NCI-H1694 (cell line): ENCODE measurements at regions not wholly inside any gene's neighbourhood (a gene's known extent, or its start where the extent isn't known, plus 50 kb on each side); places are given as distances from the start of the nearest gene placed in this dataset.

Source experiments
- DNase-seq: peaks from one replicate; lab custom pipeline; 2025; lab: John Stamatoyannopoulos, UW

- no peak for DNase-seq
Observed at GRCh38 chr10:58885146-58885545, 291.3 kb upstream of the PHYHIPL start.

GRCh38 chr10:58885686-58886345 lies 290.6 kb upstream of the PHYHIPL start:
- no peak for DNase-seq

GRCh38 chr10:58886406-58886805 lies 290.0 kb upstream of the PHYHIPL start:
- DNase-seq, result no peak

DNA sequence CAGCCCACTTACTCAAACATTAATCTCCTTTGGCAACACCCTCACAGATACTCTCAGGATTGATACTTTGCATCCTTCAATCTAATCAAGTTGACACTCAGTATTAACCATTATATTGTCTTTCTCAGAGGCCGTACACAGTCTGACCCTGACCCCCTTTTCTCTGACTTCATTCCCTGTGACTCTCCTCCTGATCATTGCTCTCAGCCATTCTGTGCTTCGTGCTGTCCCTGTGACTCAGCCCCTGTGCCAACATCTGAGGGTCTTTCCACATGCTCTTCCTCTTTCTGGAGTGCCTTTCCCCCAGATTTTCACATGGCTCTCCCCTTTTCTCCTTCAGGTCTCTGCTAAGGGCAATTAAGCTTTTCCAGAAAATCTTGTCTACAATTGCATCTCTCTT lies 289.0 kb upstream of the PHYHIPL start:
- DNase-seq, result no peak

GRCh38 chr10:58888957-58889356 lies 287.5 kb upstream of the PHYHIPL start:
- no peak for DNase-seq

DNA sequence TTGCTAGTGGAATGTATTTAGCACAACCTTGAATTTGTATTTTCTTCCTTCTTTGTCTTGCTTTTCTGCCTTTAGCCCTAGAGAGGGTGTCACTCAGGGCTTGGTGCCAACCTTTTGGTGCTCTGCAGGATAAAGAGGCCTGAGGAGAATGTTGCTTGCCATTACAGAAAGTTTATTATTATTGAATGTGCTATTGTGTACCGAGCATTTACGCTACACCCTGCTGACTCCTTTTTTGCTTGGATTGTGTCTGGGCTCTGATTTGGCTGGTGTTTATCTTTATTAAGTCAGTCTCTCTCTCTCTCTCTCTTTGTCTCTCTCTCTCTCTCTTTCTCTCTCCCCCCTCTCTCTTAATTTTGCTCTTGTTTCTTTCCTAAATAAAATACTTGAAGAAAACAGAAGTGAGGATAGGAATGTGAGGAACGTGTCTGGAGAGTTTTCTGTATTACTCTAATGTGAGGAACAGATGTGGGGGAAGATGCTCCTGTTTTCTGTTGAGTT lies 284.4 kb upstream of the PHYHIPL start:
- no peak for DNase-seq

DNA sequence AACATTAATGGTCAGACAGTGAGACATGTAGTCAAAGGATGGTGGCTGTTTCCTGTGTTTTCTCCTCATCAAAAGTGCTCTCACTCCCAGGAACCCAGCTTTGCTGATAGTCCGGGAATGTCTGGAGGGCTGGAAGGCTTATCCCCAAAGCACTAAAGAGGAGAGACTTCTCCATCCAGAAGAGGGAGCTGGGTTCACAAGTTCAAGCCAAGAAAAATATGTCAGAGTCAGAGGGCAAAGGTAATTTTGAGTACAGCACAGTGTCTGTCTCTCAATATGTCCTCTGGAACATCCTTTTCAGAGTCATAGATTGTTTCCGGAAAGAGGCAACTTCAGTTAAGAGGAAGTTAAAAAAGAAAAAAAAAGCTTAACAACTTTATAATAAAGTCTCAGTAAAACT lies 281.5 kb upstream of the PHYHIPL start:
- DNase-seq, result no peak

DNA sequence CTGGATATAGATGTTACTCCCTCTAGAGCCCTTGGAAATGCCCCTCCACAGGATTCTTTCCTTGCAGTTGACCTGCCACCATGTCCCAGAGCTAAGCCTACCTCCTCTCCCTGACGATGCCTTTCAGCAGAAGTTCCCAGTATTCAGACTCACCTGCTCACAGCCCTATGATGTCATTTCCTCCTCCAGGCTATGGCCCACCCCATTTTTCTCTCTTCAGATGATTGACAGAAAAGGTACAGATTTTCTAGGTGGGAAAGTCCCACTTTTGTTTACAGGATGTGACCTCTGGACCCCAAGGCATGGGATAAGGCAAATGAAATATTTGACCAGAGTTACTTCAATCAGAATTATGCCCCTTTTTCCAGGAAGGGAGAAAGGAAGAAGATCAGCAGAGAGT lies 280.2 kb upstream of the PHYHIPL start:
- DNase-seq, result no peak

DNA sequence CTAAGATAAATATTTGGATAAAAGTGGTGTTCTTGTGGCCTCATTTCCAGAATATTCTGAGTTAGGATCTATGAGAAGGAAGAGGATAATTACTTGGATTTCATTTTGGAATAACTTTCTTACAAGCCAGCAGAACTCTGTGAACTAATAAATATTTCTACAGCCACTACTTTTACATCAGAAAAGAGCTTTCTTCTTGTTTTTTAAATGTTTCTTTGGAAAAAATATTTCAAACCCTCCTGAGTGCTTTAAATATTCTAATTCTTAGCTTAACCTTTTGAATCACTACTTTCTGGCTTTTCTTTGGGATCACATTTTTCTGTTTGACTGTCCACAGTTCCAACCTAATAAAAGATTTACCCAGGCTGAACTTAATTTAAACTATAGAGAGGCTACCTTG lies 279.2 kb upstream of the PHYHIPL start:
- DNase-seq, result no peak

GRCh38 chr10:58897708-58898107 lies 278.7 kb upstream of the PHYHIPL start:
- DNase-seq, result no peak

- DNase-seq, result no peak
Observed at GRCh38 chr10:58898854-58899573, 277.4 kb upstream of the PHYHIPL start.

- no peak for DNase-seq
Observed at GRCh38 chr10:58901092-58901646, 275.3 kb upstream of the PHYHIPL start.

DNA sequence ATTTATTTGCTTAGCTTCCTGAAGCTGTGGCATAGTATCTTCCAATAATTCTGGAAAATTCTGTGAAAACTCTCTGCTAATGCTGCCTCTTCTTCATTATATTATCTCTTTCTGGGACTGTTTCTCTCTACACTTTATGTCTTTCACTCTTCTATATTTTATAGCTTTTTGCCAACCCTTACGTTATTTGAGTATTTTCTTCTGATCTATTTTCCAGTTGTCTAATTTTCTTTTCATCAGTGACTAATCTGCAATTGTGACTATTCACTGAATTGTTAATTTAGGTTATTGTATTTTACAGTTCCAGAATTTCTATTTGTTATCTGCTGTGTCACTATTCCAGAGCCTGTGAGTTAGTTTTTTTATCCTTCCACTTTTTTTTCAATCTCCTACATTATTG lies 273.4 kb upstream of the PHYHIPL start:
- no peak for DNase-seq

GRCh38 chr10:58909881-58910280 lies 266.6 kb upstream of the PHYHIPL start:
- no peak for DNase-seq

DNA sequence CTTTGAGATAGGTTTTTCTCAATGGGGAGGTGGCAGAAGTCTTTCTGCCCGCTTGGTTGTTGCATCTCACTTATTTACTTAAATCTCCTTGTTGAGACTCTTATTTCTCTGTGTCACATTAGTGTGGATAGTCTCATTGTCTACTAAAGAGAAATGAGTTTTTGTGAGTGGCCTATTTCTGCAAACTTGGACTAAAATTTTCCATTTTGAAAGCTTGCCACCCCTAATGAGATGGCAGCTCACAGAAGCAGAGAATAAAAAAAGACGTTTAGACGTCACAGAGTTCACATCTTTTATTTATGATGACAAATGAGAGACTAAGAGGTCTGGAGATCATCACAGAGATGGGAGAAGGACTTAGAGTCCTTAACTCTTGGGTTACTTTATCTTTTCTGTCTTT lies 262.7 kb upstream of the PHYHIPL start:
- no peak for DNase-seq

DNA sequence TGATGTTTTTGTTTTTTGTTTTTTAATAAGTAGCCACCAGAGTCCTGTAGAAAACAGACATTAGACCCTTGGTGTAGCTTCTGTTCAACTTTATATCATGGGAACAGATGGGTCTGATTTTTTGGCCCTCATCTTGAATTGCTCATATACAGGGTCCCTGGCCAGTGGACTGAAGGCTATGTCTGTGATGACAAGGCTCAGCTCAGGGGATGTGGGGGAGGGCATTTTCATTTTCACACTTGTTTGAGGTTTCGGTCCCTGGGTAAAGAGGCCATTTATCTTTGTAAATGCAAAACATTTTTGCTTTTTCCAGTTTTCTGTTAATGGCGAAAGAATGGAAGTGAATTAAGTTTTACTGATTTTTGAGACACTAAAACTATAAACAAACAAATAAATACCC lies 257.6 kb upstream of the PHYHIPL start:
- no peak for DNase-seq

- DNase-seq, result no peak
Observed at GRCh38 chr10:58919927-58920654, 256.4 kb upstream of the PHYHIPL start.

DNA sequence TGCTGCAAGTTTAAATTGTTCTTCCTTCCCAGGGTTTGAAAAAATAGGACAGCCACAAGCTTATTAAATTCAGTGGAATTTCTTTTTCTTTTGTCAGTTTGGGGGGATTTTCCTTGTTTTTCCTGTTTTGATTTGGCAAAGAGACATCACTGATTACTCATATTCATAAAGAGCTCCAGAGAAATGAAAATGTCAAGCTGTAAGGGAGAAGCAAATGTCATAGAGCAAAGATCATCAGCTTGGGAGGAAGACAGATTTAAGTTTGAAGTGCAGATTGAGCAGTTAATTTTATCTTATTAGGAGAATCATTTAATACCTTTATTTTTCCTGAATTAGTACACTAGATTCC lies 255.8 kb upstream of the PHYHIPL start:
- no peak for DNase-seq

DNA sequence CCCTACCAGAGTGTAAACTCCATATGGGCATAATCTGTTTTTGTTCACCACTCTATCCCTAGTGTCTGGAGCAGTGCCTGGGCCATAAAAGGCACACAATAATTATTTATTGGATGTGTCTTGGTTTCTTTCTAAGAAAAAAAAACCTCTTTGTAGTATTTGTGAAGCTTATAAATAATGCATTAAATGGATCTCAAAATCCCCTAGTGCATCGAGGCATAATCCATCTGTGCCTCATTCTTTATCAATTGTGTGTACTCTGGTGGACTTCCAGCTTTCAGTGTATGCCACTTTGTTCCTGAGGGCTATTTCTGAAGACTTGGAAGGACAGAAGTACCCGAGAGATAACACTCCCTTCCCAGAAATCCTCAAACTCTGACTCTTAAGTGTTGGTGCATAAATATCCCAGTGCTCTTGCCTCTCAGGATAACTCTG lies 255.0 kb upstream of the PHYHIPL start:
- no peak for DNase-seq

DNA sequence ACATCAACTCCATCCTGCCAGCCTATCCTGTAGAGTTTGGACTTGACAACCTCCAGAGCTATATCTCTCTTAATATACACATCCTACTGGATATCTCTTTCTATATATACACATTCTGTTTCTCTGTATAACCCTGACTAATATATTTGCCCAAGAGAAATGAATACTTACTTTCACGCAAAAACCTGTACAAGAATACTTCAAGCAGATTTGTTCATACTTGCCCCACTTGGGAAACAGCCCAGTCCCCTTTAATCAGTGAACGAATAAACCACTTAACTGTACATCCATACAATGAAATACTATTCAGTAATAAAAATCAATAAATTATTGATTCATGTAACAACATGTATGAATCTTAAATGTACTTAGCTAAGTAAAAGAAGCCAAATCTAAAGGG lies 251.1 kb upstream of the PHYHIPL start:
- no peak for DNase-seq

DNA sequence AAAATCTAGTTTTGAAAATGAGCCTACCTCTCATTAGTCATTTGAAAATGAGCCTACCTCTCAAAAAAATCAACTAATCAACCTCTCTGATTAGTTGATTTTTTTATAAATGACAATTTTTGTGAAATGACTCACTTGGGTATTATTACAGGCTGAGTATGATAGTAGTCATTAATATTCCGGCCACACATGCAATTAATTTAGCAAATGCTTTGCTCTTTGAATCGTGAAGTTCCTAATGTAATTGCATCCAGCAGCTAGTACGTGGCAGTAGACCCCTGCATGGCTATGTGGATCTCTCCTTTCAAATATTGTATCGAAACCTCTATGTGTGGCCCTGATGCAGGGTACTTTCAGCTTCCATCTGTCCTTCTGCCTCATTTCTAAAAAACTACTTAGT lies 245.9 kb upstream of the PHYHIPL start:
- no peak for DNase-seq

GRCh38 chr10:58932126-58932525 lies 244.3 kb upstream of the PHYHIPL start:
- DNase-seq, result no peak
